ENCODE measurements at regions not wholly inside any gene's neighbourhood (a gene's known extent, or its start where the extent isn't known, plus 50 kb on each side); places are given as distances from the start of the nearest gene placed in this dataset.

- DNase-seq (ENCODE audit: low spot score), result no peak
These were observed 193.8 kb upstream of the GOLIM4 start for GRCh38 chr3:168289471-168290008.

GRCh38 chr3:168288511-168289401 is 193.0 kb upstream of the GOLIM4 start:
- DNase-seq (ENCODE audit: low spot score), result no peak

GRCh38 chr3:168285506-168285905 is 189.8 kb upstream of the GOLIM4 start:
- no peak for DNase-seq (ENCODE audit: low spot score)

- DNase-seq (ENCODE audit: low spot score), result peak; percentile 14
These were observed 189.0 kb upstream of the GOLIM4 start for GRCh38 chr3:168284728-168285127.

- DNase-seq (ENCODE audit: low spot score), result no peak
These were observed 179.9 kb upstream of the GOLIM4 start for GRCh38 chr3:168275662-168276061.

- no peak for DNase-seq (ENCODE audit: low spot score)
These were observed 178.2 kb upstream of the GOLIM4 start for GRCh38 chr3:168273917-168274316.

- no peak for DNase-seq (ENCODE audit: low spot score)
These were observed 177.3 kb upstream of the GOLIM4 start for GRCh38 chr3:168273036-168273435.

- no peak for DNase-seq (ENCODE audit: low spot score)
These were observed 176.7 kb upstream of the GOLIM4 start for GRCh38 chr3:168272343-168272985.

GRCh38 chr3:168271932-168272331 is 176.2 kb upstream of the GOLIM4 start:
- no peak for DNase-seq (ENCODE audit: low spot score)

- DNase-seq (ENCODE audit: low spot score), result no peak
These were observed 173.3 kb upstream of the GOLIM4 start for GRCh38 chr3:168269001-168269400.

- DNase-seq (ENCODE audit: low spot score), result no peak
These were observed 171.5 kb upstream of the GOLIM4 start for GRCh38 chr3:168267179-168267578.

- DNase-seq (ENCODE audit: low spot score), result no peak
These were observed 170.6 kb upstream of the GOLIM4 start for GRCh38 chr3:168266335-168266734.

GRCh38 chr3:168262887-168263286 is 167.2 kb upstream of the GOLIM4 start:
- no peak for DNase-seq (ENCODE audit: low spot score)

- no peak for DNase-seq (ENCODE audit: low spot score)
These were observed 165.1 kb upstream of the GOLIM4 start for GRCh38 chr3:168260859-168261258.

- no peak for DNase-seq (ENCODE audit: low spot score)
These were observed 155.6 kb upstream of the GOLIM4 start for GRCh38 chr3:168251371-168251770.

- peak; percentile 10 for DNase-seq (ENCODE audit: low spot score)
These were observed 154.7 kb upstream of the GOLIM4 start for GRCh38 chr3:168250415-168250861.

GRCh38 chr3:168249550-168250414 is 154.1 kb upstream of the GOLIM4 start:
- peak; percentile 81 for DNase-seq (ENCODE audit: low spot score)

- DNase-seq (ENCODE audit: low spot score), result no peak
These were observed 153.5 kb upstream of the GOLIM4 start for GRCh38 chr3:168249205-168249549.

GRCh38 chr3:168248383-168249204 is 152.9 kb upstream of the GOLIM4 start:
- peak; percentile 43 for DNase-seq (ENCODE audit: low spot score)

GRCh38 chr3:168241156-168241555 is 145.4 kb upstream of the GOLIM4 start:
- DNase-seq (ENCODE audit: low spot score), result no peak

- DNase-seq (ENCODE audit: low spot score), result no peak
These were observed 143.6 kb upstream of the GOLIM4 start for GRCh38 chr3:168239287-168239686.
